Stimulated activated CD8-positive, alpha-beta memory T cell treated with anti-CD3 and anti-CD28 coated beads, Interleukin-15, amount 100 ng/mL, for 1 hour (primary cell): ENCODE measurements at regions not wholly inside any gene's neighbourhood (a gene's known extent, or its start where the extent isn't known, plus 50 kb on each side); places are given as distances from the start of the nearest gene placed in this dataset.
"Not testable (repeated sequence)": the region's sequence is repeated elsewhere in the genome, so short reads cannot be mapped to it uniquely, and the experiment has no call there.

Experiments
- DNase-seq: peaks from one replicate; pipeline ENCODE4 v3.0.0-alpha.2; 2020; ENCODE audit warnings: low read depth

- DNase-seq, result no peak
These were observed 119.0 kb upstream of the PPP1R26 start for GRCh38 chr9:135360617-135361016.

GRCh38 chr9:135361668-135362067 lies 117.9 kb upstream of the PPP1R26 start:
- not testable (repeated sequence) for DNase-seq

GRCh38 chr9:135363596-135363995 lies 116.0 kb upstream of the PPP1R26 start:
- no peak for DNase-seq

- DNase-seq, result no peak
These were observed 114.4 kb upstream of the PPP1R26 start for GRCh38 chr9:135365013-135365768.

GRCh38 chr9:135366104-135366503 lies 113.5 kb upstream of the PPP1R26 start:
- DNase-seq, result no peak

GRCh38 chr9:135369412-135369990 lies 110.1 kb upstream of the PPP1R26 start:
- no peak for DNase-seq

GRCh38 chr9:135370411-135371375 lies 108.9 kb upstream of the PPP1R26 start:
- no peak for DNase-seq

- DNase-seq, result no peak
These were observed 108.0 kb upstream of the PPP1R26 start for GRCh38 chr9:135371535-135371934.

- DNase-seq, result no peak
These were observed 107.5 kb upstream of the PPP1R26 start for GRCh38 chr9:135372036-135372435.

GRCh38 chr9:135372501-135373008 lies 107.0 kb upstream of the PPP1R26 start:
- DNase-seq, result no peak

GRCh38 chr9:135373151-135373685 lies 106.4 kb upstream of the PPP1R26 start:
- DNase-seq, result no peak

GRCh38 chr9:135373820-135374219 lies 105.8 kb upstream of the PPP1R26 start:
- no peak for DNase-seq

- DNase-seq, result no peak
These were observed 105.0 kb upstream of the PPP1R26 start for GRCh38 chr9:135374591-135374990.

GRCh38 chr9:135375001-135375400 lies 104.6 kb upstream of the PPP1R26 start:
- DNase-seq, result no peak

- DNase-seq, result no peak
These were observed 102.9 kb upstream of the PPP1R26 start for GRCh38 chr9:135376511-135377265.

GRCh38 chr9:135377431-135377830 lies 102.2 kb upstream of the PPP1R26 start:
- DNase-seq, result no peak

- DNase-seq, result no peak
These were observed 100.8 kb upstream of the PPP1R26 start for GRCh38 chr9:135378751-135379150.

- no peak for DNase-seq
These were observed 99.9 kb upstream of the PPP1R26 start for GRCh38 chr9:135379540-135380267.

GRCh38 chr9:135380311-135380960 lies 99.1 kb upstream of the PPP1R26 start:
- DNase-seq, result no peak

GRCh38 chr9:135381762-135382310 lies 97.7 kb upstream of the PPP1R26 start:
- DNase-seq, result no peak
